SW480 (cell line): ENCODE measurements at regions not wholly inside any gene's neighbourhood (a gene's known extent, or its start where the extent isn't known, plus 50 kb on each side); places are given as distances from the start of the nearest gene placed in this dataset.

Experiments
- DNase-seq: peaks from one replicate; pipeline ENCODE4 v3.0.0-alpha.2; 2016; ENCODE audit warnings: low spot score

DNA sequence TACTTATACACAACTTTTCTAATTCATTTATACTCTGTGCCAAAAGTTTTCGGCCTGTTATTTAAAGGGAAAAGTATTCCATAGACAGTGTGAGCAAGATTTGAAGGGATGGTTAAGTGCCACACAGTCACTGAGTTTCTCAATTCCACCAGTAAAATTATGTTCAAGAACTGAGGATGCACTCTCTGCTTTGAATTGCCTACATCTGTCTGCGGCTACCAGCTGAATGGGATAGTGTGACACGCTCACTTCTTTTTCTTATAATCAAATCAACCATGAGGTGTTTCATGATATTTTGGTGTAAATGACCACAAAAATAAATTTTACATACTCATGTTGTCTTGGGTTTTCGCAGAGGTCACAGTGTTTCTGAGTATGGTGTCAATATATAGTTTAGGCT is 218.4 kb upstream of the TMEM161B start:
- DNase-seq: no peak

DNA sequence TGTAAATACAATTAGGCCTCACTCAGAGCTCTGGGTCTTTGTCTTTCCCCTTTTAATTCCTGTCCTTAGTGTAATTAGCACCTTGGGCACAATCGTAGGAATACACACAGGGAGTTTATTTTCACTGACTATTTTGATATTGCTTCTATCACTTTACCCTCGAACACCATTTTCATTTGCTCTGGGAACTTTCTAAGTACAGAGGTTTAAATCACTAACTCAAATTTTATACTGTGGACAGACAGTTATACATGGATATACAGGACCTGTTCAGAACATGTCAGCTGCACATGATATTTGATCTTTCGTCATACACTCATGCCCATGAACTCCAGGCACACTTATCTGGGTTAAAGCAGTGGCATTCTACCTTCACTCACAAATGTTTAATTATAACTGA is 217.8 kb upstream of the TMEM161B start:
- DNase-seq: no peak

DNA sequence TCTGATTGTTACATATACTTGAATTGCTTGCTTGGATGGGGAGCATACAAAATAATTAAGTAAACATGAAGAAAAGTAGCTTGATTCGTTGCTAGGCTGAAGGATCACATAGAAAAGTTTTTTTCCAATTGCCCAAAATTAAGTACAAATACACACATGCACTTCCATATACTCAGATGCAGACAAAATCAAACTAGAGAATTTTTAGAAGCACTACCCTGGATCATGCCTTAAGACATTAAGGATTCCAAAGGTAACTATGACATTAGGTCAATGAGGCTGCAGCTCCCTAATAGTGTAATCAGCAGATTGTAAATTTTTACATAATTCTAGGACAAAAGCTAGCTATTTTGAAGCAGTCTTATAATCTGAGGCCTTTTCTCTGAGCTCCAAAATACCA is 216.9 kb upstream of the TMEM161B start:
- no peak for DNase-seq

DNA sequence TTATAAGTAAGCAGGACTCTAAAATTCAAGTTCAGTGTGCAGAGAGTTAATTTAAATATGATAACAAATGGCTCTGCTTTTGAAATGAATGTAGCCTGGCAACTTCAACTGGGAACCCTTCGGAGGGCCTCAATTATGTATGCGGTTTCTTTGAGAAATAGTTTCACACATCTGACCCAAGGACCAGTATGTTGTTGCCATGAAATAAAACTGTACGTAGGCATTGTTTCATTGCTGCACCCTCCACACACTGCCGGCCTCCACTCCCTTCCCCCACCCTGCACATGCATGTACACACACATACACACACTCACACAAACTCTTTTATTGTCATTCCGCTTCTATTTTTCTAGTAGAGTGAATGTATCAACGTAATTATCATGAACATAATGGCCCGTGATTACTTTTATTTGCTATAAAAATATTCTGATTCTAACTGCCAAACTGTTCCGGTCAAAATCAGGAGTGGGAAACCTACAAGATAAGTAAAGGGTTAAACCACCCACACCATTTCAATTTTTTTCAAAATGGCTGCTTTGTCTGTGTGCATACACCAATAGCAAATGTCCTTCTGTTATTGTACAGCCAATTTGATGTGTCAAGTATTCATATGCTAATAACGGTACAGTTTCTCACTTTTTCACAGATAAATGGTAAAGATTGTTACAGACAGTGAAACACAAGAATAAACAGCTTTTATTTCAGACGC is 215.5 kb upstream of the TMEM161B start:
- no peak for DNase-seq

DNA sequence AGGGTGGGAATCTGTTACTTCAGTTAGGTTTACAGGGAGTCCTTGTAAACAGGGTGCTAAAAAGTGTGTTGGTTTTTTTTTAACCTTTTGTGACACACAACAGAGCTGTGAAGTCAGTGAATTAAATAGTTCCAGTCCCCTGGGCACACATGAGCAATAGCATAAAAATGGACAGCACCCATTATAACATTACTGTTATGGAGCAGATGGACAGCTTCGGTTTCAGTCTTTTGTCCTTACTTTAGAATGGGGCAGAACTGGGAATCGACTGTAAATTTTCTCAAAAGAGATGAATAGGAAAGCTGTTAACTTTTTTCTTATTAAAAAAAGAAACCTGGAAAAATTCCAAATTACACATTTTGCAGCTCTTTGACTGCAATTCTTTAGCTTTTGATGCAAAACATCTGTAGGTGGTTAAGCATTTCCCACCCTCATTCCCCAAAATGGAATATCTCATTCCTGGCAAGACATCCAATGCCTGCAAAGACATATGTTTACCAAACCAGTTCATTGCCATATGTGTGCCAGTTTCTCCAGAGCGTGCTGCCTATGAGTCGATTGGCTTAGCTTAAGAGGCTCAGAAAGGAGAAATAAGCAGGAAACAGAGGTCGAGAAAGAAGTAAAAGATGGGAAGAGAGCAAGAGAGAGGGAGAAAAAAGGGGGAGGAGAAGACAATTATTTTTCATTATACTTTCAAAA is 212.3 kb upstream of the TMEM161B start:
- no peak for DNase-seq

DNA sequence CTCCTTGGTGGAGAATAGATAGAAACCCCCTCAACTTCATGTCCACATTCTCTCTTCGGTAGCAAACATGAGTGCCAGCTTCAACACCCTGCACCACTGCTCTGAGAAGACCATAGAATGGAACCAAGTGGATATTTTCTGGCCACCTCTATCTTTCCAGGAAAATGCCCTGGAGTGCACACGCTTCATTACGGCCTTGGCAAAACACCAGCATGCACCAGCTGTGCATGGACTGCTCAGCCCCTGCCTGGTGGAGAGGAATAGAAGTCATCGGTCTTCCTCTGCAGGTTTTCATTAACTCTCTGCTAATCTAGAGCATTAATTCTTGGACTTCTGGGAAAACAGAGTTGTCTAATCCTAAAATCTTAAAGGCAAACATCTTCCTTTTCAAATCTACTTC is 211.6 kb upstream of the TMEM161B start:
- DNase-seq: no peak

DNA sequence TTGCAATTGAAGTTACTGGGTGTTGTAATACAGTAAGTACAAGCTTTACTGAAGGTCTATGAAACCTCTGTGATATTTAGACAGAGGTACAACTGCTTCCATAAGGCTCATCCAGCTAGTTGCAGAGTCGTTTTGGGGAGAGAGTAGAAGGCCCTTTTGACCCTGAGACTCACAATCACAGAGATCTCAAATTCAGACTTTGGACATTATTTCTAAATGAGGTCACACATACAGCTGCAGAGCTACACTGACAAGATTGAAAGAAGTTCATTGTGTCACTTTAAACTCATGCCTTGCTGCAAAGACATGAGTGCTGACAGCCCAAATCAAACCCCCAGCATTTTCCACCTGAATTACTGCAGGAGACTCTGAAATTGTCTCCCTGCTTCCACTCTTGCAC is 205.9 kb upstream of the TMEM161B start:
- no peak for DNase-seq

DNA sequence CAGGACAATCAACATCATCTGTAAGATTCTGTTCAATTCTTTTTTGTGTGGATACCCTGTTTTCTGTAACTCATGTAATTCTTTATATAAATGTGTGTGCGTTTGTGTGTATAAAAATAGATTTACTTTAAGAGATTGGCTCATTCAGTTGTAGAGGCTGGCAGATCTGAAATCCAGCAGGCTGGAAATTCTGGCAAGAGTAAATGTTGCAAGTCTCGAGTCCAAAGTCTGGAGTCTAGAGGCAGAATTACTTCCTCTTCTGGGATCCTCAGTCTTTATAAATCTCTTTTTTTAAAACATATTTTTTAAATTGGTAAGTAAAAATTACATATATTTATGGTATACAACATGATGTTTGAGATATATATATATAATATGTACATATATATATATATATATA is 202.1 kb upstream of the TMEM161B start:
- no peak for DNase-seq

DNA sequence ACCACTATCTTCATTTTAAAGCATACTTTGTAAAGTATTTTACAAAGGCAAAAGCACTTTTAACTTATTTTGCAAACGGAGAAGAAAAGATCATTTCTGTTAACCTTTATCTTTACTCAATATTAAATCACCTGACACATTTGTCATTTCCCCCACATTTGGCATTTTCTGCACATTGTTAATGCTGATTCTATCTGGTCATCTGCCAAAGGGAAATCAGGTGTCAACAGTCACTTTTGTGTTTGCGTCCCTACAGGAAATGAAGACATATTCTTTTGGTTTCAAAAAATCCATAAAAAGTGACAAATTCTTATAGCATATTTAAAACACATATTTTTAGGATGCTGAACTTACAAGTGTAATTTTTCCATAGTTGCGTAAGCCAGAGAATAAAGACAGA is 191.3 kb upstream of the TMEM161B start:
- no peak for DNase-seq

DNA sequence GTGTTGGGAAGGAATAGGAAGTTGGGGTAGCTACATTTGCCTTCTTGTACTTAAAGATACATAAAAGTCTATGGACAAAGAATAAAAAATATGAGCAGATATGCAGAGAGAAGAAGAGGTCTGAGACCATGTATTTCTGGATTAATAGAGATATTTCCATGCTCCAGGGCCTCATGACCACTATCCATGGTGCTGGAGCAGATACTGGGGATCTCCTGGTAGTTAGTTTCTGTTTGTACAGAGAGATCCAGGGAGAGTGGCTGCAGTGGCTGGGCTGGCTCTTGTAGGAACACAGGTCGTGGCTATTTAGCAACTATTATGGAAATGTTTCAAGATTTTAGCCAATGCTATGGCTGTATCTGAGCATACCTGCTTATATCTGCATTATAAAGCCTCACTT is 184.2 kb upstream of the TMEM161B start:
- DNase-seq: no peak

DNA sequence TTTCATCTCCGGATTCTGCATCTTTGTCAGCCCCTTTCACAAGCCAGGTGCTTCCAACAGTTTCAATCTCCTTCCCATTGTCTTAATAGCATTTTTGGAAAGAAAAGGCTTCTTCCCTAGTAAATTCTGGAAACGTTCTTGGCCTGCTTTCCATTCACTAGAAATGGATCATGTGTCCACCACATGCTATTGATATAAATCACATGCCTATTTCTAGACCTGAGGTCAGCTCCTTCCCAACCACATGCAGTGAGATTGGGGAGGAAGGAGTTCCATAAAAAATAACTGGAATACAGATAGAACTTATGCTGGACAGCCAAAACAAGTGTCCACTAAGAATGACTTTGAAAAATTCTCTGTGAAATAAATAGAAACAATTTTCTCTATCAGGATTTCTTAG is 181.6 kb upstream of the TMEM161B start:
- DNase-seq: no peak

DNA sequence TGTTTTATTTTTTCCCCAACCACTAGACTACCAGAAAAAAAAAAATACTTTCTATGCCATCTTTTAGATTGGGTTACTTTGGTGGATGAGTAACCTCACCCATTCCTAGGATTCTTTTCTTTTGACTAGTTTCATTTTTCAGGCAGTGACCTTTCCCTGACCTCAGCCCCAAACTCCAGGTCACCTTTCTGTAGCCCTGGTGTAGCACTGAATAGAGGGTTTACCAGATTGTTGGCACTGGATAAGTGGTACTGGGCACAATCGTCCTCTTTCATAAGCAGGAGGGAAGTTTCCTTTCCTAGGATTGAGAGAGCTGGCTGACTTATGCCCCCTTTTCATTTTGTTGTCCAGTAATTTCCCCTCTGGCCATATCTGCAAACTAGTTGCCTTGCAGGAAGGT is 169.4 kb upstream of the TMEM161B start:
- DNase-seq: peak; percentile 9

DNA sequence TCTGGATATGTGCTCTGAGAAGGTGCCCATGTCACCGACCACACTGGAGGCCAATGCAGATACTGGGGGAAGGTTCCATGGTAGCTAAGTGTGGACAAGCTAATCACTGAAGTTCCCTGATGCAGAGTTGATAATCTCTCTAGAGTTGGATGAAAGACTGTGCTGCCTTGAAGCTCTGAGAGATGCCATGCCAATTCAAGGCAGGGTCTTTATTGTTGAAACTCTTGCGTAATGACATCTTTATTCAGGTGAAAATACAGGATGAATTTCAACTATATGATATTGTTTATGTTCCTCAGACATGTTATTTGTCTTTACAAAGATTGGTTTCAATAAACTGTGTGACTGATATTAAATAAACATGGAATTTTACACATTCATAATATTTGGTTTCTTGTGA is 167.6 kb upstream of the TMEM161B start:
- DNase-seq: no peak

DNA sequence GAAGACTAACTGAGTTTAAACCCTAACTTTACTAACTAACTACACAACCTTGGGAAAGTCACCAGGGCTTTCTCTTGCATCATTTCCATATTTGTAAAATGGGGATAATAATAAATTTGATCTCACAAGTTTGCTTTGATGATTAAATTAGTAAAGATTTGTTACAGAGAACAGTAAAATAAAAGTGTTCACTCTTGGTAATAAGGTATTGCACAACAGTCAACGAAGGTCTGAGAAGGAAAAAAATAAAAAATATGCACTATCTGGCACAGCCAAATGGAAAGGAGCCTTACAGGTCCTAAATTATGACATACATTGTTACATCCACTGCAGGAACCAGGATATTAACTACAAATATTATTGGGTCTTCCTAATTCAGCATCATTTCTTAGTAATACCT is 160.0 kb upstream of the TMEM161B start:
- DNase-seq: no peak

DNA sequence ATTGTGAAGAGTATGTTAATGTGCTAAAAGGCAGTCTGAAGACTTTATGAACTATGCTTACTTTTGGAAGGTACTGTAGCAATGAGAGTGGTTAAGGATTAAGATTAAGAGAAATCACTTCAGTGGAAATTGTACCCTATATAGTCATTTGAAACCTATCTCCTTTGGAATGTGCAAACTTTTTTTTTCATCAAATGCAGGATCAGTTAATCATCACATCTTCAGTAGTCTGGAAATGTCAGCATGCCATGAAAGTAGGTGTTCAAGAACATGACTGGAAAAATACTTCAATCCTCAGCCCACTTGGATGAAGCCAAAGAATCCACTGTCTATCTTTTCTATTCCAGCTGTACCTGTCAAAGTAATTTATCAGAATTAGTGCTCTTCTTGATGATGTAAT is 157.8 kb upstream of the TMEM161B start:
- no peak for DNase-seq

DNA sequence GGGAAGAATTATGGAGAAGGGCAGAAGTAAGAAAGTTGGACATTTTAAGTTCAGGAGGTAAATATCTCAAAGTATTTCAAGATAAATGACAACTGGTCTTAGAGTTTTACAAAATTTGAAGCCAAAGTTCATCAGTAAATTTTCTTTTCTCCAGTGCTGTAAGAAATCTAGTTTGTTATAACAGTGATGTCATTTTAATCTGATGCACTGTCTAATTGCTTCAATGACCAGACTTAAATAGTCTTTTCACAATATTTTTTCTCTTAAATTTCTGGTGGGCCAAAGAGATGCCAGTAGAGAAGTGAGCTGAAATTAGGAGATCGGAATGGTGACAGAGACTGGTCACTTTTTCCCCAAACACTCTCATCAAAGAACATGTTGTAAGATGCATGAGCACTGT is 156.5 kb upstream of the TMEM161B start:
- DNase-seq: no peak

DNA sequence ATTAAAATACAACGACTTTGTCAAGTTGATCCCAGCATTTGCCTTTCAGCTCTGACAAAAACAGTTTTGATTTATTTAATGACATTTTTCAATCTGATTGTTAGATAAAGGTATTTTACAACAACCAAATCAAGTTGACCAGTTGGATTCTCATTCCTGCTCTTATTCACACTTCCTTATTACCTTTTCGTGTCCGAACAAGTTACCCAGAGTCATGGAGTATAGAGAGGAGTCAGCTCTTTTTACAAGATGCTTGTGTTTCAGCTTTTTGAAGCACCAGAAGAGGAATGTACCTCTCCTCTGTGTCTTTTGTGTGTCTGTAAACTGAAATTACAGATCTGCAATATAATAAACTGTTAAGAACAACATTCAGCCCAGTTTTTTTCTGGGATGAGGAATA is 151.3 kb upstream of the TMEM161B start:
- no peak for DNase-seq

DNA sequence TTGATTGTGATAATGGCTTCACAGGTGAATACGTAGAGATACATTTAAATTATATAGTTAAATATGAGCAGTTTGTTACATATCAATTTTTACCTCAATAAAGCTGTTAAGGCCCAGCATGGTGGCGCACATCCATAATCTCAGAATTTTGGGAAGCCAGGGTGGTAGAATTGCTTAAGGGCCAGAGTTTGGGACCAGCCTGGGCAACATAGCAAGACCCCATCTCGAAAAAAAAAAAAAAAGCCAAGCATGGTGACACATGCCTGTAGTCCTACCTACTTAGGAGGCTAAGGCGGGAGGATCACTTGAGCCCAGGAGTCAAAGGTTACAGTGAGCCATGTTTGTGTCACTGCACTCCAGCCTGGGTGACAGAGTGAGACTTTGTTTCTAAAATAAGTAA is 138.7 kb upstream of the TMEM161B start:
- DNase-seq: no peak

DNA sequence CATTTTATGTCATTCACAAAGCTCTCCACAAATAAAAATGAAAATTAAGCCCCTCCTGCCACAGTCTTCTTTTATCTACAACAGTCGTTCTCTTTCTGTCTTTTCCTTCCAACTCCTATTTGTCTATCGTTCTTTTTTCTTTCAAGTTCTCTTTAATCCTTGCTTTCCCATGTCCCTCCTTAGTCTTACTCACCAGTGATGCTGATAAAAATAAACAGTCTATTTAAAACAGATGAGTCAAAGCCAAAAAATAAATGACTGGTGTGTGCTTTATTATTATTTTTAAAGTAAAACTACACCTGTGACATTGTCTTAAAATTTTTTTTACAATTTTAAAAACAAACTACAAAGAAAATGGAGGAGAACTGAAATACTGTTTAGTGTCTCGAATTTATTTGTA is 137.1 kb upstream of the TMEM161B start:
- DNase-seq: no peak

DNA sequence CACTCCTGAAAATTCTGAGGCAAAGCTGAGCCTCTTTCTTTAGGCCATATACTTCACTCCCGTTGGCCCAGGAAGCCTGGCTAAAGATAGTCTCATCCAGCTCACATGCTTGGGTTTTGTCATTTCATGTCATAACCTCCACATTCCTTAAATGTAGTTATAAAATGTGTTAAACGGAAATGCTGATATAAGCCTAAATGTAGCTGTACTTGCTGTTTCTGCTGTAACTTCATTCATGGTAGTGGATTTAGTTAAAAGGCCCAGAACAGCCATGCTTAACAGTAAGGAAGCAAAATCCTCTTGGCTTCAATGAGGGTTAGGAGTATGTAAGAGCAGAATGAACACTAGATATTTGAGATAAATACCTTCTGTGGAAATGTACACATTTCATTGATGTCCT is 135.8 kb upstream of the TMEM161B start:
- DNase-seq: no peak

DNA sequence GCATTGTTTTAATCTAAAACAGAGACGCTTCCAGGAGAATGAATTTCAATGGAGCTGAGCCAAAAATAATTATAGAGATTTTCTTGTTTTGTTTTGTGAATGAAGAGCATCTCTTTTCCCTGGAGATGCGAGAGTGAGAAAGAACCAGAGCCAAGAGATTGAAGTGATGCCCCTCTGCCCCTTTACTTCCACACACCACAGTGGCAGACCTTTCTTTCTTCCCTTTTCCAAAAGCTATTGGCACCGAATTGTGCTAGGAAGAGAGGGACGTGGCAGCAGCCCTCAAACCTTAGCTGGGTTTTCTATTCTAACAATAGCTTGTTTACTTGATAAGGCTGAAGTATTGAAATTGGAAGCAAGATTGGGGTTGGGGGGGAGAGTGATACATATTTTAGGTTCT is 133.0 kb upstream of the TMEM161B start:
- no peak for DNase-seq

DNA sequence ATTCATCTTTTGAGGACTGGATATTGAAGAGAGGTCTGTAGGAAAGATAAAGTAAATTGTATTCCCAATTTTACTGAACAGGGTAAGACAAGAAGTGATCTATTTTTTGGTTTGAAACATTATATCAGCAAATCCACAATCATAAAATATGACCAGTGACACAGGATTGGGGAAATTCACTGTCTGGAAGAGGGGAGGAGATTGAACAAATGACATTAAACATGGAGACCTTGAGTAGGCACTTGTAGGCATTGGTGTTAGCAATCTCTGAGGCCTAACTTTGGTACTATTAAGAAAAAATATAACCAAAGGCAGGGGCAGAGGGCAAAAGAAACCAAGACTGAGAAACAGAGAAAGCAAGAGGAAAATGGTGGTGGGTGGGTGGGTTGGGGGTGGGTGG is 132.6 kb upstream of the TMEM161B start:
- no peak for DNase-seq

DNA sequence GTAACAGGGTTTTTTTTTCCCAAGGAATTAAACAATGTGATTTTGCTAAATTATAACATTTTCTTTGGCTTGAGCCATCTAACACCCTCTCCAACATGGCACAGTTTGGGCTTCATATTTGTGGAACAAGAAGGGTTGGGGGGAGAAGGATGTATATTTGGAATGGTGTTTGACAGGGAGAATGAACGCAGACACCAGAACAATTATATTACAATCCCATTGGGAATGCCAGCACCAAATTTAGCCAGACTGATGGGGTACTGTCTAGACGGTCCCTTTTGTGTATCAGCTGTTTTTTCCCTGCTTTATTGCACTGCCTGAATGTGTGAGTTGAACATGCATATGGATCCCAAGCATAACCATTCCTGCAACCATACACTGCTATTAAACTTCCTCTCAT is 130.9 kb upstream of the TMEM161B start:
- DNase-seq: no peak

DNA sequence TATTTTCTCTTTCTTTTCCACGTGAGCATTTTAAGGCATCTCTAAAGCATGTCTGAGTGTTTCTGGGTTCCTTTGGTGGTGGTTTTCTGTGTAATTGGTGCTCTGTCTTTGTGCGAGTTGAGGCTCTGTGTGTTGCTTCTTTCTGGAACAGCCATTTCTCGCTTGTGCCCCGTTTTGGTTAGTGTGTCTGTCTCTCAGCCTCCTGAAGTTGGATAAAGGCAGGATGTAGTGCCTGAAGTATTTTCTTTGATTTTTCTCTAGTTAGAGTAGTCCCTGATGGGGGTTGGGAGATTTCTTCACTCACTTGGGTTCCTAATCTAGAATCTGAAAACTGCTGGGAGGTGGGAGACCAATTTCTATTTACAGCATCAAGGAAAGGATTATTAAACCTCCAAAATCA is 129.7 kb upstream of the TMEM161B start:
- no peak for DNase-seq
